ENCODE measurements at regions not wholly inside any gene's neighbourhood (a gene's known extent, or its start where the extent isn't known, plus 50 kb on each side); places are given as distances from the start of the nearest gene placed in this dataset.

GRCh38 chr4:156326246-156326645 is 372.6 kb upstream of the CTSO start:
- TF ChIP-seq CTCF (conservative IDR thresholded peaks at IDR 0.05; ENCODE audit: low read length) = no peak
- TF ChIP-seq EZH2phosphoT487 (IDR thresholded peaks at IDR 0.05; ENCODE audit: borderline replicate concordance, low read depth, low read length) = no peak

Measured in OCI-LY7 (cell line).